WTC11 (cell line): ENCODE measurements at regions not wholly inside any gene's neighbourhood (a gene's known extent, or its start where the extent isn't known, plus 50 kb on each side); places are given as distances from the start of the nearest gene placed in this dataset.
"Not testable (repeated sequence)": the region's sequence is repeated elsewhere in the genome, so short reads cannot be mapped to it uniquely, and the experiment has no call there.

Source experiments
- CBFB ChIP-seq: sonication (generic); formaldehyde crosslinking; IDR thresholded peaks from 2 replicates; pipeline ENCODE4 v1.8.1; 2022; ENCODE audit warnings: mild to moderate bottlenecking, low read depth, missing genetic modification reagents
- CTCF ChIP-seq: fragments of 200-600 bp; IDR thresholded peaks from 2 replicates; pipeline ENCODE4 v1.8.0; 2022; ENCODE audit warnings: antibody characterized with exemption
- JUN ChIP-seq: sonication (generic); formaldehyde crosslinking; IDR thresholded peaks from 2 replicates; pipeline ENCODE4 v1.8.0; 2023; ENCODE audit warnings: mild to moderate bottlenecking, missing genetic modification reagents
- MAX ChIP-seq: sonication (generic); formaldehyde crosslinking; IDR thresholded peaks from 2 replicates; pipeline ENCODE4 v1.8.0; 2022; ENCODE audit warnings: mild to moderate bottlenecking, missing genetic modification reagents
- NFE2L1 ChIP-seq: sonication (generic); formaldehyde crosslinking; IDR thresholded peaks from 2 replicates; pipeline ENCODE4 v1.8.1; 2023; ENCODE audit warnings: missing genetic modification reagents
- TEAD4 ChIP-seq: sonication (generic); formaldehyde crosslinking; IDR thresholded peaks from 2 replicates; pipeline ENCODE4 v1.8.0; 2022; ENCODE audit warnings: mild to moderate bottlenecking, missing genetic modification reagents
- USF2 ChIP-seq: sonication (generic); formaldehyde crosslinking; IDR thresholded peaks from 2 replicates; pipeline ENCODE4 v1.8.1; 2023; ENCODE audit warnings: mild to moderate bottlenecking, missing genetic modification reagents, moderate library complexity
- ZNF396 ChIP-seq: fragments of 250-450 bp; sonication (Bioruptor Pico); IDR thresholded peaks from 2 replicates; pipeline ENCODE4 v1.8.0; 2021; ENCODE audit warnings: mild to moderate bottlenecking, moderate library complexity, borderline replicate concordance
- ZNF416 ChIP-seq: fragments of 250-450 bp; sonication (Bioruptor Pico); IDR thresholded peaks from 2 replicates; pipeline ENCODE4 v1.9.0; 2021; ENCODE audit warnings: mild to moderate bottlenecking, inconsistent platforms
- ZNF425 ChIP-seq: fragments of 250-450 bp; sonication (Bioruptor Pico); conservative IDR thresholded peaks from 2 replicates; pipeline ENCODE4 v1.9.0; 2021; ENCODE audit warnings: mild to moderate bottlenecking
- TF ChIP-seq, protein P1 (sequence below): sonication (generic); formaldehyde crosslinking; IDR thresholded peaks from 2 replicates; pipeline ENCODE4 v1.8.0; 2023; ENCODE audit warnings: missing genetic modification reagents
- TF ChIP-seq, protein P2 (sequence below): sonication (generic); formaldehyde crosslinking; IDR thresholded peaks from 2 replicates; pipeline ENCODE4 v1.8.1; 2022; ENCODE audit warnings: low read depth, missing genetic modification reagents, borderline replicate concordance
- TF ChIP-seq, protein P3 (sequence below): sonication (generic); formaldehyde crosslinking; IDR thresholded peaks from 2 replicates; pipeline ENCODE4 v1.8.1; 2023; ENCODE audit warnings: mild to moderate bottlenecking, missing genetic modification reagents, borderline replicate concordance
- TF ChIP-seq, protein P4 (sequence below): sonication (generic); formaldehyde crosslinking; IDR thresholded peaks from 2 replicates; pipeline ENCODE4 v1.8.1; 2023; ENCODE audit warnings: mild to moderate bottlenecking, missing genetic modification reagents

DNA sequence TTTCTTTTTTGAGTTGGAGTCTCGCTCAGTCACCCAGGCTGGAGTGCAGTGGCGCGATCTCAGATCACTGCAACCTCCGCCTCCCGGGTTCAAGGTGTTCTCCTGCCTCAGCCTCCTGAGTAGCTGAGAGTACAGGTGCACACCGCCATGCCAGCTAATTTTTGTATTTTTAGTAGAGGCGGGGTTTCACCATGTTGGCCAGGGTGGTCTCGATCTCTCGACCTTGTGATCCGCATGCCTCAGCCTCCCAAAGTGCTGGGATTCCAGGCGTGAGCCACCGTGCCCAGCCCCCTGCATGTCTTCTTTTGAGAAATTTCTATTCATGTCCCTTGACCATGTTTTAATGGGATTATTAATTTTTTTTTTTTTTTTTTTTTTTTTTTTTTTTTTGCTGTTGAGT lies 430.5 kb upstream of the DDX18 start:
- TF ChIP-seq NFE2L1 (CRISPR knock-in tag); CTCF; MAX; USF2 (CRISPR knock-in tag); ZNF396 (CRISPR knock-in tag); CBFB (CRISPR knock-in tag); ZNF425 (CRISPR knock-in tag); TEAD4 (CRISPR knock-in tag); ZNF416; JUN: not testable (repeated sequence)
- TF ChIP-seq, protein P1, sequence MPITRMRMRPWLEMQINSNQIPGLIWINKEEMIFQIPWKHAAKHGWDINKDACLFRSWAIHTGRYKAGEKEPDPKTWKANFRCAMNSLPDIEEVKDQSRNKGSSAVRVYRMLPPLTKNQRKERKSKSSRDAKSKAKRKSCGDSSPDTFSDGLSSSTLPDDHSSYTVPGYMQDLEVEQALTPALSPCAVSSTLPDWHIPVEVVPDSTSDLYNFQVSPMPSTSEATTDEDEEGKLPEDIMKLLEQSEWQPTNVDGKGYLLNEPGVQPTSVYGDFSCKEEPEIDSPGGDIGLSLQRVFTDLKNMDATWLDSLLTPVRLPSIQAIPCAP (CRISPR knock-in tag) = not testable (repeated sequence)
- TF ChIP-seq, protein P2, sequence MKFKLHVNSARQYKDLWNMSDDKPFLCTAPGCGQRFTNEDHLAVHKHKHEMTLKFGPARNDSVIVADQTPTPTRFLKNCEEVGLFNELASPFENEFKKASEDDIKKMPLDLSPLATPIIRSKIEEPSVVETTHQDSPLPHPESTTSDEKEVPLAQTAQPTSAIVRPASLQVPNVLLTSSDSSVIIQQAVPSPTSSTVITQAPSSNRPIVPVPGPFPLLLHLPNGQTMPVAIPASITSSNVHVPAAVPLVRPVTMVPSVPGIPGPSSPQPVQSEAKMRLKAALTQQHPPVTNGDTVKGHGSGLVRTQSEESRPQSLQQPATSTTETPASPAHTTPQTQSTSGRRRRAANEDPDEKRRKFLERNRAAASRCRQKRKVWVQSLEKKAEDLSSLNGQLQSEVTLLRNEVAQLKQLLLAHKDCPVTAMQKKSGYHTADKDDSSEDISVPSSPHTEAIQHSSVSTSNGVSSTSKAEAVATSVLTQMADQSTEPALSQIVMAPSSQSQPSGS = not testable (repeated sequence)
- TF ChIP-seq, protein P3, sequence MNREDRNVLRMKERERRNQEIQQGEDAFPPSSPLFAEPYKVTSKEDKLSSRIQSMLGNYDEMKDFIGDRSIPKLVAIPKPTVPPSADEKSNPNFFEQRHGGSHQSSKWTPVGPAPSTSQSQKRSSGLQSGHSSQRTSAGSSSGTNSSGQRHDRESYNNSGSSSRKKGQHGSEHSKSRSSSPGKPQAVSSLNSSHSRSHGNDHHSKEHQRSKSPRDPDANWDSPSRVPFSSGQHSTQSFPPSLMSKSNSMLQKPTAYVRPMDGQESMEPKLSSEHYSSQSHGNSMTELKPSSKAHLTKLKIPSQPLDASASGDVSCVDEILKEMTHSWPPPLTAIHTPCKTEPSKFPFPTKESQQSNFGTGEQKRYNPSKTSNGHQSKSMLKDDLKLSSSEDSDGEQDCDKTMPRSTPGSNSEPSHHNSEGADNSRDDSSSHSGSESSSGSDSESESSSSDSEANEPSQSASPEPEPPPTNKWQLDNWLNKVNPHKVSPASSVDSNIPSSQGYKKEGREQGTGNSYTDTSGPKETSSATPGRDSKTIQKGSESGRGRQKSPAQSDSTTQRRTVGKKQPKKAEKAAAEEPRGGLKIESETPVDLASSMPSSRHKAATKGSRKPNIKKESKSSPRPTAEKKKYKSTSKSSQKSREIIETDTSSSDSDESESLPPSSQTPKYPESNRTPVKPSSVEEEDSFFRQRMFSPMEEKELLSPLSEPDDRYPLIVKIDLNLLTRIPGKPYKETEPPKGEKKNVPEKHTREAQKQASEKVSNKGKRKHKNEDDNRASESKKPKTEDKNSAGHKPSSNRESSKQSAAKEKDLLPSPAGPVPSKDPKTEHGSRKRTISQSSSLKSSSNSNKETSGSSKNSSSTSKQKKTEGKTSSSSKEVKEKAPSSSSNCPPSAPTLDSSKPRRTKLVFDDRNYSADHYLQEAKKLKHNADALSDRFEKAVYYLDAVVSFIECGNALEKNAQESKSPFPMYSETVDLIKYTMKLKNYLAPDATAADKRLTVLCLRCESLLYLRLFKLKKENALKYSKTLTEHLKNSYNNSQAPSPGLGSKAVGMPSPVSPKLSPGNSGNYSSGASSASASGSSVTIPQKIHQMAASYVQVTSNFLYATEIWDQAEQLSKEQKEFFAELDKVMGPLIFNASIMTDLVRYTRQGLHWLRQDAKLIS (CRISPR knock-in tag) = not testable (repeated sequence)
- TF ChIP-seq, protein P4, sequence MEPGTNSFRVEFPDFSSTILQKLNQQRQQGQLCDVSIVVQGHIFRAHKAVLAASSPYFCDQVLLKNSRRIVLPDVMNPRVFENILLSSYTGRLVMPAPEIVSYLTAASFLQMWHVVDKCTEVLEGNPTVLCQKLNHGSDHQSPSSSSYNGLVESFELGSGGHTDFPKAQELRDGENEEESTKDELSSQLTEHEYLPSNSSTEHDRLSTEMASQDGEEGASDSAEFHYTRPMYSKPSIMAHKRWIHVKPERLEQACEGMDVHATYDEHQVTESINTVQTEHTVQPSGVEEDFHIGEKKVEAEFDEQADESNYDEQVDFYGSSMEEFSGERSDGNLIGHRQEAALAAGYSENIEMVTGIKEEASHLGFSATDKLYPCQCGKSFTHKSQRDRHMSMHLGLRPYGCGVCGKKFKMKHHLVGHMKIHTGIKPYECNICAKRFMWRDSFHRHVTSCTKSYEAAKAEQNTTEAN (CRISPR knock-in tag) = not testable (repeated sequence)
